GM18873 (cell line): ENCODE measurements at regions not wholly inside any gene's neighbourhood (a gene's known extent, or its start where the extent isn't known, plus 50 kb on each side); places are given as distances from the start of the nearest gene placed in this dataset.
"Not testable (repeated sequence)": the region's sequence is repeated elsewhere in the genome, so short reads cannot be mapped to it uniquely, and the experiment has no call there.

Experiments used
- ATAC-seq: cut with Tn5 transposase; IDR thresholded peaks from one replicate; pipeline ENCODE4 v1.9.1; 2021; ENCODE audit warnings: mild to moderate bottlenecking, moderate library complexity, moderate number of reproducible peaks; ENCODE audit not compliant: unreplicated experiment, low FRiP score

- no peak for ATAC-seq
Observed at GRCh38 chr5:158234323-158235158, 375.6 kb upstream of the CLINT1 start.

- no peak for ATAC-seq
Observed at GRCh38 chr5:158233735-158234322, 374.9 kb upstream of the CLINT1 start.

GRCh38 chr5:158227314-158227713 lies 368.4 kb upstream of the CLINT1 start:
- ATAC-seq = not testable (repeated sequence)

GRCh38 chr5:158226496-158226895 lies 367.6 kb upstream of the CLINT1 start:
- no peak for ATAC-seq

DNA sequence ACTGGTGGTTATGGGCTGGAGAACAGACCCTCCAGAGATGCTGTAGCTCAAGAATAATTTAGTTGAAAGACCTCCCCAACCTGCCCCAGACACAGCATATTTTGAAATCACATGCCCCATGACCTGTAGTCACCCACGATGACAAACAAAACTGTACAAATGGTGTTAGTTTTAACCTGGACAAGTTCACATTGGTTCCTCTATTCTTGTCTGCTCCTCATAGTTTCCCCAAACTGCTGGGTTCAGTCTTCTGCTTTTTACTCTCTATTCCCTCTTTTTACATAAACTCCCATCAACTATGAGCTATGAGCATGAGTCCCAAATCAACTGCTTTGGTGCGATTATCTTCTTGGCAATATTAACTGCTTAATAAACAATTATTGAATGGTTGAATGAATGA lies 365.3 kb upstream of the CLINT1 start:
- ATAC-seq = no peak

- ATAC-seq = no peak
Observed at GRCh38 chr5:158223054-158223600, 364.2 kb upstream of the CLINT1 start.

- ATAC-seq = no peak
Observed at GRCh38 chr5:158212917-158213316, 354.0 kb upstream of the CLINT1 start.

- ATAC-seq = no peak
Observed at GRCh38 chr5:158212237-158212636, 353.3 kb upstream of the CLINT1 start.

DNA sequence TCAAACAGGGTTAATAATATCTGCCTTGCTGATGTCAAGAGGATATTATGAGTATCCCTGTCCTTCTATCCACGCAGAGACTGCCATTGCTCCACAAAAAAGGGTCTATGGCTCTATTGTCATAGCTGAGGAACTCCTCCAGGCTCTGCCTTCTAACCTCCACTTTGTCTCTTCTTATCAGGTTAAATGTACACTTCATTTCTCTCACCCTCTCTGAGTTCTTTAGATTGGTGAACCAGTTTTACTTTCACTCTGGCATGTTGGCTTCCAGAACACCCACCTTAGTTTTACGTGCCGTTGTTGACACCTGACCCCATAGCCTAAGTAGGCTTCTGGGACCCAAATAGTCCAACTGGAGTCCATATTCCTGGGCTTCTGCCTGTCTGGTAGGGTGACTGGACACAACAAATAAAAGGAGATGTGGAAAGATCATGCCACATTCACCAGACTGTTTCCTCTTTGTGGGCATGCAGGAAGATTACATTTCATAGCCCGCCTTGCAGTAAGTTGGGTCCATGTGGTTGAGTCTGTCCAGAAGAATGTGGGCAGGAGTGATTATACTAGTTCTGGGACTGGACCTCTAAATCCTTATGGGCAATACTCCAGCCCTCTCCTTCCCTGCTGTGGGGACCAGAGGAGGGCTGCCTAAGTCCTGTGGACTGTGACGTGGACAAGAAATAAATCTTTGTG lies 350.4 kb upstream of the CLINT1 start:
- no peak for ATAC-seq

DNA sequence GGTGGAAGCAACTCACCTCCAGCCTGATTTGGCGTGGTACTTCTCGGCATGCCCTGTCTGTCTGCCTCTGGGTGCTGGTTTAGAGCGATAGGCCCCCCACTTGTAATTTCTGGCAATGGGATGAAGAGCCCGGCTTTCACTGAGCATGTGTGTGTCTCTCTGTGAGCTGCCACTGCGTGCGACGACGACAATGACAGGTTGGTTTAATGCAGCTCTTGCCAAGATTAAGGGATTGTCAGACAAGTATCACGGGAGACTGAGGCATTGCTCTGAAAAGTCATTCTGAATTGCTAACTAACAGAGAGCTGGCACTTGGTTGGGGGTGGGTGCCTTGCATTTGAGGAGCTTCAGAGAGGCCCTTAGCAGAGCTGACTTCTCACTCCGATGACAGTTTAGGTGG lies 348.8 kb upstream of the CLINT1 start:
- no peak for ATAC-seq

DNA sequence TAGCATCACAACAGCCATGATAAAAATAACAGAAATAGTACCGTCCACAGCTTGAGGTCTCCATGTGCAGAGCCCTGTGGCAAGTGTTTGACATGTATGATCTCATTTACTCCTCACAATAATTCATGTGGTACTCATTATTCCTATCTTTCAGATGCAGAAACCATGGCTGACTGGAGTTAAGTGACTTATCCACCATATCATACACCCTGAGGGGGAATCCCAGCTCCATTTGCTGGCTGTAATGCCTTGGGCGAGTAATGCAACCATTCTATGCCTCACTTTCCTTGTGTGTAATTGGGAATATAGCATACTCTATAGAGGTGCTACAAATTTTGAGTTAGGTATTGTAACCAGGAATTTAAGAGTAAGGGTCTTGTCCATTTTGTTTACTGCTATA lies 347.0 kb upstream of the CLINT1 start:
- no peak for ATAC-seq

DNA sequence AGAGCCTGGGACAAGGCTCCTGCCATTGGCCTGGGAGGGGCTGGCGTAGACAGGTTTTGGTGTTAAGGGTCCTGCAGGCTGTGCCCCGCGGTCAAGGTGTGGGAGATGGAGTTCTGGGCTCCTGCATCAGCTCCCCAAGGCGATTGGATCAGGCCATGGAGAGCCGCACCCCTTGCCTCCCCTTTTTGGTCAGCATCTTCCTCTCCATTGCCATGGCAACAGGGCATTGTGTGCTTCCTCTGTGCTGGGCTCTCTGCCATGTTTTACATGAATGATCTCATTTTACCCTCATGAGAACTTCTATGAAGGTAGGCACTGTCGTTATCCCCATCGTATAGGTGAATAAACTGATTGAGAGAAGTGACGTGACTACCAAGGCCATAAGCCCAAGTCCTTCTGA lies 344.3 kb upstream of the CLINT1 start:
- no peak for ATAC-seq

DNA sequence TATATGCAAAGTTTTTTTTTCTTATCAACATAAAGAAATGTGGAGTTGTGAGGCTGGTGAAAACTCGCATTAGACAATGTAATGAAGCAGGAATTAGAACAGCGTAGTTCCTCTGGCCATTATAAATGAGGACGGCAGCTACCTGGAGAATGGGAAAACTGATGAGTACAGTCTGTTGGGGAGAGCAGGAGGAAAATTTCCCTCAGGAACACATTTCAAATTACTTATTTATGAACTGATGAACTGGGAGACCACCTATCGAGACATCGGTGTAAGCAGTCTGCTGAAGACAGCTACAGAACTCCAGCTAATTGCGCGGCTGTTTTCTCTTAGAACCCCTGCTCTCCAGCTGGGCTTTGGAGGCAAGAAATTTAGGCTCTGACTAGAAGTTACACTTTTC lies 343.9 kb upstream of the CLINT1 start:
- ATAC-seq = no peak

GRCh38 chr5:158200619-158201018 lies 341.7 kb upstream of the CLINT1 start:
- no peak for ATAC-seq

DNA sequence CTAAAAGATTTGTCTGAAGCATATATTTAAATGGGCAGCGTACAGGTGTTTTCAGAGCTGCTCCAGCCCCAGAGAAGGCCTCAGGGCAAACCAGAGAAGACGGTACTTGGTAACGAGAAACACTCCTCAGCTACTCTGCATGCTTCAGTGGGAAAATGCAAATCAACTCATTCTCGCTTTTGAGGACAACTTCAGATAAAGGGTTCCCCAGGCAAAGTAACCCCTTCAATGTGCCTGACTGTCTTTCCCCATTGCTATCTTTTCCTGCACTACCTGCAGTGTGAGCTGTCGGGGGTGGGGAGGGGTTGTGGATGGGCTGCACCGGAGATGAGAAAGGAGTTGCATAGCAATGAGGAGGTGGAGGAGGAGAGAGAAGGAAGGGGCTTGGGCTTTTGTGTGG lies 339.7 kb upstream of the CLINT1 start:
- peak; percentile 80 for ATAC-seq

GRCh38 chr5:158195416-158196210 lies 336.7 kb upstream of the CLINT1 start:
- no peak for ATAC-seq

DNA sequence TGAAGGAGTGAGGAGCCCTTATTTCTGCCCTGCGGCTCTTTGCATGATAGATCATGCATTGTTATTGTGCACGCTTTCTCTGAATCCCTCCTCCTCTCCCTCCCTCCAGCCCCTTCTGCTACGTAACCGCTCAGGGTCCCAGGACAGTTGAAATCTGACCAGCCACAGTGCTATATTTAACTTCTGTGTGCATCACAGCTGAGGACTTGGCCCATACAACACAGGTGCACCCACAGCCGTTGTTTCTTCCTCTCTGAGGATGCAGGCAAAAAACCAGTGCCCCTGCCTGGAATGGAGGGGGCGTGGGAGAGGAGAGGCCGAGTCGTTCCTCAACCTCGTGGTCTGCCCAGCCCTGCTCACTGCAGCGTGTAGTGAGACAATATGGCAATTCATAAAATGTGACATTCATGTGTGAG lies 335.6 kb upstream of the CLINT1 start:
- no peak for ATAC-seq

DNA sequence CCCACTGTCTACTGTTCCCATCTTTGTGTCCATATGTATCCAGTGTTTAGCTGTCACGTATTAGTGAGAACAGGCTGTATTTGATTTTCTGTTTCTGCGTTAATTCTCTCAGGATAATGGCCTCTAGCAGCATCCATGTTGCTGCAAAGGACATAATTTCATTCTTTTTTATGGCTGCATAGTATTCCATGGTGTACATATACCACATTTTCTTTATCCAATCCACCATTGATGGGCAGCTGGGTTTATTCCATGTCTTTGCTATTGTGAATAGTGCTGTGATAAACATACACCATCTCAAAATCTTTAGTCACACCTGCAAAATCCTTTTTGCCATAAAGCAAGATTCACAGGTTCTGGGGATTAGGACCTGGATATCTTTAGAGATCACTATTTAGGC lies 334.4 kb upstream of the CLINT1 start:
- not testable (repeated sequence) for ATAC-seq

DNA sequence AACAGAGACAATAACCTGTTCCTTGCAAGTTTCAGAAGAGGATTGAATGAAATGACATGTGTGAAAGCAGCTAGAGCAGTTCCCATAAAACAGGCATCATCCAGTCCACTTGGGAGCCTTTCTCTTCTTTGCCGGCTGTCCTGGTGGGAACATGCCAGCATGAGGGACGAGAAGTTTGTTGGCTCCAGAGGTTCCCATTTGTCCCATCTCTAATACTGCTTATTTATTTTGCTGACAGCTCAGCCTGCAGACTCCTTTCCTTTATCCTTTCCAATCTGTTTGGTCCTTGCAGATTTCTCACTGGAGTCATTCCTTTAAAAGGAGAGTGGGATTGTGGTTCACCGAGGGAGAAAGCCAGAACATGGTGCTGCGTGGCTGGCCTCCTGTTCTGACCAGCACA lies 321.5 kb upstream of the CLINT1 start:
- ATAC-seq = no peak

DNA sequence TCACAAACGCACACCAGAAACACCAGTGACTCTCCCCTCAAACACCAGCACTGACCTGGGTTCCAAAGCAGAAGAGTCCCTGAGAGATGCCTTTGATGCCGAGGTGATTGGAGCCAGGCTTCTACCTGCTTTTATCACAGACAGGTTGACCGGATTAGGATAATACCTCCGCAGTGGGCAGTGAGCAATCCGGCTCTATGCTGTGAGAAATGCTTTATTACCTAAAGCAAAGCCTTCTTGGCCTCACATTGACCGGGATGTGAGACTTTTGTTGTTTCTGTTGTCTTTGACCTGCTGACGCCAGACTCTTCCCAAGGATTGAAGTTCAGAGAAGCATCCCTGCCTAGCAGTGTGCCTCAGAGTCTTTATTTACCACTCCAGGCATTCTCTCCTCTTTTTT lies 320.3 kb upstream of the CLINT1 start:
- no peak for ATAC-seq

DNA sequence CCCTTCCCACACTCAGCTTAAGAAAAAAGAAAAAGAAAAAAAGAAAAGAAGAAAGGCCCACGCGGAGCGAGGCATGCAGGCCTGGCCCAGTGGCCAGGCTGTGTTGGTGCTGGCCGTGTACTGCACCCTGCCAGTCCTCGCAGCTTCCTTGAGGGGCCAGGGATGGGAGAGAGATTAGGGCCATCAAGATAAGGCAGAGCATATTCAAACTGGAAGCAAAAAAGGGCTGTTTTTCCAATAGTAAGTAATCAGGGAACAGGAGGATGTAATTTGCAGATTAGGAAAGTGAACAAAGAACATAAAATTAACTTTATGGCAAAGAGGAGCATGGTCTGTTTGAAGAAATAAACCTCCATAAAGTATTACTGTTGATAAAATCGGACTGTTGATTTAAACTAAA lies 319.6 kb upstream of the CLINT1 start:
- ATAC-seq = no peak
